ENCODE measurements at regions not wholly inside any gene's neighbourhood (a gene's known extent, or its start where the extent isn't known, plus 50 kb on each side); places are given as distances from the start of the nearest gene placed in this dataset.

- in situ Hi-C loops (cut with MboI; ENCODE audit: low sequenced_read_pairs), result no loop called here
- H3K14ac ChIP-seq (replicated peaks; ENCODE audit: low read depth, low read length), result no peak overlapping the region
These were observed 126.0 kb upstream of the CHST9 start for GRCh38 chr18:27311114-27311513.

More at GRCh38 chr18:27311114-27311513, 126.0 kb upstream of the CHST9 start:
- ATAC-seq (ENCODE audit: low read depth) (no peak), DNase-seq (no peak)
- no peak overlapping the region for H3K4me3 ChIP-seq (ENCODE audit: insufficient read depth, low read depth, low read length)
- no peaks in the 10 kb centered on the region for H3K36me3 ChIP-seq (ENCODE audit: control insufficient read depth, insufficient read depth, low read length)
- TF ChIP-seq RFX5 (IDR thresholded peaks at IDR 0.05; ENCODE audit: low read depth, low read length) (no peak), MAFK (IDR thresholded peaks at IDR 0.05; ENCODE audit: low read depth, low read length) (peak; percentile 53)
- no peaks in the 10 kb centered on the region for H3K9me1 ChIP-seq (ENCODE audit: insufficient read depth, low read length)
- BruUV-seq (replicated peaks), result no TSS peak
- POLR2A ChIA-PET (ENCODE audit: unreplicated experiment), result no interaction called here
- no peak overlapping the region for H2AK9ac ChIP-seq (replicated peaks; ENCODE audit: low read depth, low read length, poor library complexity)
- no peak overlapping the region for H2BK120ac ChIP-seq (ENCODE audit: low read depth, low read length)
- no peaks in the 10 kb centered on the region for H4K20me1 ChIP-seq (ENCODE audit: insufficient read depth, low read length)
- no CpG with 5 or more reads among the region's 2 CpGs for WGBS, 2 experiments (ENCODE audit: extremely low coverage in 2 of 2, insufficient read length in 1 of 2)
- no peaks in the 10 kb centered on the region for H3K79me1 ChIP-seq (ENCODE audit: low read depth in 1 of 2, low read length in 2 of 2)
- peaks cover 4% of the 10 kb centered on the region for H3K9me3 ChIP-seq (ENCODE audit: control insufficient read depth, insufficient read depth, low read length)
- intact Hi-C loops (cut with micrococcal nuclease) (no loop called here), dilution Hi-C loops (cut with HindIII; ENCODE audit: low sequenced_read_pairs, unreplicated experiment) (no loop called here)
- CTCF ChIA-PET, result no interaction called here
- H3K23ac ChIP-seq (ENCODE audit: low read depth, low read length), result no peak overlapping the region
- H3K9ac ChIP-seq (ENCODE audit: low read depth, low read length), result no peak overlapping the region
- H3K27ac ChIP-seq (ENCODE audit: insufficient read depth, low read length), result no peak overlapping the region
- H2BK20ac ChIP-seq (ENCODE audit: low read depth, low read length), result no peak overlapping the region
- H3K56ac ChIP-seq (ENCODE audit: extremely low read depth, insufficient read depth, low read length), result no peak overlapping the region
- no peak overlapping the region for H2BK5ac ChIP-seq (ENCODE audit: low read depth, low read length, poor library complexity, severe bottlenecking)
- H3K4ac ChIP-seq (ENCODE audit: low read depth, low read length), result no peak overlapping the region
- H2BK15ac ChIP-seq (ENCODE audit: low read depth, low read length), result no peak overlapping the region
- no peak overlapping the region for H4K8ac ChIP-seq (ENCODE audit: low read depth in 2 of 2, low read length in 2 of 2)
- H4K91ac ChIP-seq (ENCODE audit: insufficient read depth, low read depth, low read length), result no peak overlapping the region
- no peak overlapping the region for H2AFZ ChIP-seq (replicated peaks; ENCODE audit: low read length, poor library complexity)
- H3K4me2 ChIP-seq (ENCODE audit: low read depth, low read length), result no peak overlapping the region
- H4K5ac ChIP-seq (ENCODE audit: low read depth, low read length), result no peak overlapping the region
- H3K18ac ChIP-seq (ENCODE audit: low read depth, low read length), result no peak overlapping the region
- no peaks in the 10 kb centered on the region for H3K27me3 ChIP-seq (ENCODE audit: control insufficient read depth, insufficient read depth, low read length)
- H2AK5ac ChIP-seq (ENCODE audit: low read depth, low read length), result no peak overlapping the region
- no peaks in the 10 kb centered on the region for H3K4me1 ChIP-seq (ENCODE audit: control insufficient read depth, insufficient read depth, low read length)
